Karpas-422 (cell line): ENCODE measurements at regions not wholly inside any gene's neighbourhood (a gene's known extent, or its start where the extent isn't known, plus 50 kb on each side); places are given as distances from the start of the nearest gene placed in this dataset.
A peak's percentile ranks its signal among the peaks of the same experiment; 100 is the strongest.

ENCODE experiments used
- DNase-seq: peaks from one replicate; pipeline ENCODE4 v3.0.0-alpha.2; 2015
- H2AFZ ChIP-seq: fragments of 200-600 bp; sonication (generic); 2 replicates; pipeline ENCODE4 v1.6.1; 2014; ENCODE audit warnings: antibody characterized with exemption, low read length, mixed read lengths
- H3K27ac ChIP-seq: fragments of 200-600 bp; sonication (generic); 2 replicates; pipeline ENCODE4 v1.5.1; 2014; ENCODE audit warnings: mild to moderate bottlenecking, low read length, moderate library complexity
- H3K27me3 ChIP-seq: fragments of 200-600 bp; sonication (generic); 2 replicates; pipeline ENCODE4 v1.6.1; 2014; ENCODE audit warnings: low read length, mixed read lengths
- H3K36me3 ChIP-seq: fragments of 200-600 bp; sonication (generic); 2 replicates; pipeline ENCODE4 v1.6.1; 2014; ENCODE audit warnings: low read length, mixed read lengths; ENCODE audit not compliant: insufficient read depth
- H3K4me1 ChIP-seq: fragments of 200-600 bp; sonication (generic); 2 replicates; pipeline ENCODE4 v1.6.1; 2014; ENCODE audit warnings: mild to moderate bottlenecking, low read length, mixed read lengths
- H3K4me2 ChIP-seq: fragments of 200-600 bp; sonication (generic); 2 replicates; pipeline ENCODE4 v1.6.1; 2014; ENCODE audit warnings: low read length, low read depth, mild to moderate bottlenecking; ENCODE audit not compliant: poor library complexity, severe bottlenecking
- H3K4me3 ChIP-seq: fragments of 200-600 bp; sonication (generic); 2 replicates; pipeline ENCODE4 v1.5.1; 2014; ENCODE audit warnings: mild to moderate bottlenecking, antibody characterized with exemption, low read length, mixed read lengths
- H3K79me2 ChIP-seq: fragments of 200-600 bp; sonication (generic); 2 replicates; pipeline ENCODE4 v1.6.1; 2014; ENCODE audit warnings: mild to moderate bottlenecking, low read length, mixed read lengths
- H3K9ac ChIP-seq: fragments of 200-600 bp; sonication (generic); 2 replicates; pipeline ENCODE4 v1.6.0; 2014; ENCODE audit warnings: low read length
- H3K9me2 ChIP-seq: fragments of 200-600 bp; sonication (generic), shearing (Covaris generic); replicated peaks from 2 replicates; pipeline ENCODE4 v1.6.0; 2014; ENCODE audit warnings: mild to moderate bottlenecking, low read length, moderate library complexity; ENCODE audit not compliant: insufficient read depth
- H3K9me3 ChIP-seq: fragments of 300-700, 200-600 bp; sonication (generic); 2 replicates; pipeline ENCODE4 v1.6.1; 2014; ENCODE audit warnings: low read length, mixed read lengths
- H4K20me1 ChIP-seq: fragments of 200-600 bp; sonication (generic); 2 replicates; pipeline ENCODE4 v1.6.1; 2014; ENCODE audit warnings: mild to moderate bottlenecking, antibody characterized with exemption, low read length, low read depth; ENCODE audit not compliant: insufficient read depth

- Histone ChIP-seq H3K9ac (no peak overlapping the region), H3K27ac (no peak overlapping the region), H3K9me3 (no peaks in the 10 kb centered on the region), H4K20me1 (no peaks in the 10 kb centered on the region), H3K9me2 (no peaks in the 10 kb centered on the region), H3K79me2 (no peaks in the 10 kb centered on the region), H3K4me2 (no peak overlapping the region), H3K4me3 (no peak overlapping the region), H3K36me3 (no peaks in the 10 kb centered on the region), H2AFZ (no peak overlapping the region), H3K4me1 (no peaks in the 10 kb centered on the region), H3K27me3 (no peaks in the 10 kb centered on the region)
- no peak for DNase-seq
These were observed 298.2 kb upstream of the KLF3 start for GRCh38 chr4:38365748-38366310.

DNA sequence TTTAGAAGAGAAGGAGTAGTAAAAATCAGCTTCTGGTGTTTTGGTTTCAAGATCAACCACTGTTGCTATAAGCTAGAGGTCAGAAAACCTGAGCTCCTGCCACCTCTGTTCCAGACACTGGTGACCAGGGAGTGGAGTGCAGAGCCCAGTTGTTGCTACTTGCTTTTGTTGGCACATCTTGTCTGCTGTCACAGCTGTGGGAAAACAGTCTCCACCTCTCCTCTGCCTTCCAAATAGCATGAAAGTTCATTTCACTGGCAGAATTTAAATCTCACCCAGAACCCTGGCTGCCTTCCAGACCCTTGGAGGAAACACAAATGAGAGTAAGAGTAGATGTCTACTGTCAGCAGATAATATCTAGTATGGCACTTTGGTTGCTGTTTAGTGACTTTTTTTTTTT lies 297.5 kb upstream of the KLF3 start:
- H3K9me2 ChIP-seq, result no peaks in the 10 kb centered on the region
- H3K79me2 ChIP-seq, result no peaks in the 10 kb centered on the region
- H3K36me3 ChIP-seq, result no peaks in the 10 kb centered on the region
- H3K4me1 ChIP-seq, result no peaks in the 10 kb centered on the region
- no peaks in the 10 kb centered on the region for H3K27me3 ChIP-seq
- no peaks in the 10 kb centered on the region for H4K20me1 ChIP-seq
- no peak overlapping the region for H3K4me2 ChIP-seq
- no peak for DNase-seq
- no peak overlapping the region for H2AFZ ChIP-seq
- H3K27ac ChIP-seq, result no peak overlapping the region
- no peak overlapping the region for H3K4me3 ChIP-seq
- H3K9me3 ChIP-seq, result no peaks in the 10 kb centered on the region
- no peak overlapping the region for H3K9ac ChIP-seq

GRCh38 chr4:38366997-38367396 lies 297.0 kb upstream of the KLF3 start:
- Histone ChIP-seq H2AFZ (no peak overlapping the region), H3K9ac (no peak overlapping the region), H3K4me1 (no peaks in the 10 kb centered on the region), H3K36me3 (no peaks in the 10 kb centered on the region), H3K9me2 (no peaks in the 10 kb centered on the region), H3K79me2 (no peaks in the 10 kb centered on the region), H3K27me3 (no peaks in the 10 kb centered on the region), H3K4me3 (no peak overlapping the region), H4K20me1 (no peaks in the 10 kb centered on the region), H3K4me2 (no peak overlapping the region), H3K9me3 (no peaks in the 10 kb centered on the region), H3K27ac (no peak overlapping the region)
- DNase-seq, result no peak

DNA sequence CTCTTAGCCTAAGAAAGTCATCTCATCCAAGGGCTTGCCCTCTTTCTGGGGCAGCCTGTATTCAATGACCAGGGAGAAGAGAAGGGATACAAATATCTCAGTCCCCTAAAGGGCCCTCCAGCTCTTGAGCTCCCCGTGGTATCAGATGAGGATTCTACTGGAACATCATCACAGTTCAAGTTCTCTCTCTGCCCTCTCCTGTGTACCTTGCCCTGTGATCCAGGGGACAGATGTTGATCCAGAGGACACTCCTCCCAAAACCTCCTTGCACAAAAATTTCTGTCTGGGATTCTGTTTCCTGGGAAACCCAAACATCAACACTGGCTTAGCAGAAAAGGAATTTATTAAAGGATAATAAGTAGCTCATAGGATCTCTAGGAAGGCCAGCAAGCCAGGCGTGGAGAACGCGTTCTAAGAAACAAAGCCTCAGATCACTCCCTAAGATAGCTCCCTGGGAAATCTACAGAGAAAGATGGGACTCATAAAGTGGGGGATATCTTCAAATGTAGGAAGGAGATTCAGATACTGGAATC lies 296.3 kb upstream of the KLF3 start:
- H3K4me2 ChIP-seq, result no peak overlapping the region

DNA sequence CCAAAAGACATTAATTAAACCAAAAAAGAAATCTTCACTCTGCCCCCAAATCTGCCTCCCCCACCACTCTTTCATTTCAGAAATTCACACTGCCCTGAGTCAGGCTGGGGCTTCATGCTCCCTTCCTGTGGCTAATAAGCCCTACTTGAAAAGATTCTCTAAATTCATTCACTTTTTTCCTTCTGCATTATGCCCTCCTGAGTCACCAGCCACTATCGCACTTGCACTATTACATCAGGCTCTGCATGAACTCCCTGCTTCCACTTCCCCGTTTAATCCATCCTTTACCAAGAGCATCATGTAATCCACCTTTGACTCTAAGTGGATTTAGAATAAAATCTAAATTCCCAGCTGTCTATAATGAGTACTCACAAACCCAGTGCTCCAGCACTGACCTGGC lies 295.4 kb upstream of the KLF3 start:
- Histone ChIP-seq H3K4me1 (no peaks in the 10 kb centered on the region), H3K4me3 (no peak overlapping the region), H2AFZ (no peak overlapping the region), H3K36me3 (no peaks in the 10 kb centered on the region), H3K79me2 (no peaks in the 10 kb centered on the region), H3K9me2 (no peaks in the 10 kb centered on the region), H3K9me3 (no peaks in the 10 kb centered on the region), H3K9ac (no peak overlapping the region), H4K20me1 (no peaks in the 10 kb centered on the region), H3K4me2 (no peak overlapping the region), H3K27me3 (no peaks in the 10 kb centered on the region), H3K27ac (no peak overlapping the region)
- DNase-seq, result no peak

More for the DNA sequence above, 296.3 kb upstream of the KLF3 start:
- Histone ChIP-seq H3K4me1 (no peaks in the 10 kb centered on the region), H3K4me3 (no peak overlapping the region), H3K9ac (no peak overlapping the region), H3K79me2 (no peaks in the 10 kb centered on the region), H3K27ac (no peak overlapping the region), H3K9me2 (no peaks in the 10 kb centered on the region), H3K9me3 (no peaks in the 10 kb centered on the region), H3K36me3 (no peaks in the 10 kb centered on the region), H4K20me1 (no peaks in the 10 kb centered on the region), H2AFZ (no peak overlapping the region), H3K27me3 (no peaks in the 10 kb centered on the region)
- DNase-seq, result no peak

DNA sequence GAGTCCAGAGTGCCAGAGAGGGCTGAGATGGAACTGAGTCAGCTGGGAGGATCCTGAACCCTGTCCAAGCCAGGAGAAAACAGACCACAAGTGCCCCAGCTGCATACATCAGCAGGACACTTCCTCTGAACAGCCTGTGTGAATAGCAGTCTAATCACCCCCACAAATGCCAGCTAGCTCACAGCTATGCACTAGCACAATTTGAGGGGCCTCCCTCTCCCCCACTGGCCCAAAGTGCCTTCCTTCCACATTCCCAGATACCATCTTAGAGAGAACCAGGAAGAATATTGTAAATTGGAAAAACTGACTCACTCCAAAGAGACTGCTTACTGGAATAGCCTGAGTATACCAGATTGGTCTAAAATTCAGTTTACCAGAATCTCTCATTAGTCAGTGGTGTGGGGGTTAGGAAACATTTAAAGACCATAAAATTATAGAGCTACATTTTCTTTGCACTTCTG lies 292.6 kb upstream of the KLF3 start:
- Histone ChIP-seq H3K79me2 (no peaks in the 10 kb centered on the region), H3K9ac (no peak overlapping the region), H3K4me3 (no peak overlapping the region), H4K20me1 (no peaks in the 10 kb centered on the region), H3K27ac (no peak overlapping the region), H3K36me3 (no peaks in the 10 kb centered on the region), H3K4me1 (no peaks in the 10 kb centered on the region), H3K4me2 (no peak overlapping the region), H3K9me3 (no peaks in the 10 kb centered on the region), H3K9me2 (no peaks in the 10 kb centered on the region), H3K27me3 (no peaks in the 10 kb centered on the region), H2AFZ (no peak overlapping the region)
- no peak for DNase-seq

GRCh38 chr4:38373375-38373774 lies 290.6 kb upstream of the KLF3 start:
- DNase-seq, result peak; percentile 9
- Histone ChIP-seq H2AFZ (no peak overlapping the region), H3K27me3 (no peaks in the 10 kb centered on the region), H3K9ac (no peak overlapping the region), H3K79me2 (no peaks in the 10 kb centered on the region), H4K20me1 (no peaks in the 10 kb centered on the region), H3K9me2 (no peaks in the 10 kb centered on the region), H3K4me3 (no peak overlapping the region), H3K36me3 (no peaks in the 10 kb centered on the region), H3K4me1 (no peaks in the 10 kb centered on the region), H3K4me2 (no peak overlapping the region), H3K9me3 (no peaks in the 10 kb centered on the region), H3K27ac (no peak overlapping the region)

DNA sequence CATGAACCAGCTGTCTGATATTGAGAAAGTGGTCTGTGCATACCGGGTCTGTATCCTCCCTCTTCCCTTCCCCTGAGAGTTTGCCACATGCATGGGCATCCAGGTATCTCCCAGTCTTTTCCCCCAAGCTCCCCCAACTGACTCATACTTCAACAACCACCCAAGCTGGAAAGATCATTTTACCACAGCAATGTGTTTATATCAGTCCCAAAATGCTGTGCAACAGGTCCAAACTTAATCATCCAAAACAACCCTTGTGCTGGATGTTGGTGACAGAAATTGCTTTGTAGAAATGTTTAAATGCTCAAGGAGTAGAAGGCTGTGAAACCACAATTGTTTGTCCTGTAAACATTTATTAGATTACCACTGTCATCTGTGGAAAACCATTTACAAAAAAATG lies 286.8 kb upstream of the KLF3 start:
- no peak overlapping the region for H2AFZ ChIP-seq
- no peak overlapping the region for H3K4me2 ChIP-seq
- no peaks in the 10 kb centered on the region for H3K36me3 ChIP-seq
- H3K4me1 ChIP-seq, result no peaks in the 10 kb centered on the region
- no peak for DNase-seq
- H3K9ac ChIP-seq, result no peak overlapping the region
- H4K20me1 ChIP-seq, result no peaks in the 10 kb centered on the region
- H3K27me3 ChIP-seq, result no peaks in the 10 kb centered on the region
- H3K27ac ChIP-seq, result no peak overlapping the region
- H3K79me2 ChIP-seq, result no peaks in the 10 kb centered on the region
- no peaks in the 10 kb centered on the region for H3K9me2 ChIP-seq
- no peaks in the 10 kb centered on the region for H3K9me3 ChIP-seq
- no peak overlapping the region for H3K4me3 ChIP-seq
